HG03521 (cell line): ENCODE measurements at regions not wholly inside any gene's neighbourhood (a gene's known extent, or its start where the extent isn't known, plus 50 kb on each side); places are given as distances from the start of the nearest gene placed in this dataset.

ENCODE experiments used
- ATAC-seq: cut with Tn5 transposase; IDR thresholded peaks from one replicate; pipeline ENCODE4 v1.9.1; 2021; ENCODE audit warnings: mild to moderate bottlenecking, moderate library complexity; ENCODE audit not compliant: unreplicated experiment

GRCh38 chr2:43129676-43130547, 96.5 kb downstream of the ZFP36L2 start:
- ATAC-seq: no peak

- ATAC-seq: no peak
These were observed 97.8 kb downstream of the ZFP36L2 start for GRCh38 chr2:43128559-43128955.

GRCh38 chr2:43127941-43128558, 98.4 kb downstream of the ZFP36L2 start:
- no peak for ATAC-seq

GRCh38 chr2:43127208-43127940, 99.0 kb downstream of the ZFP36L2 start:
- no peak for ATAC-seq

- no peak for ATAC-seq
These were observed 99.6 kb downstream of the ZFP36L2 start for GRCh38 chr2:43126817-43127207.

GRCh38 chr2:43125090-43125998, 101.1 kb downstream of the ZFP36L2 start:
- no peak for ATAC-seq

GRCh38 chr2:43124687-43125057, 101.7 kb downstream of the ZFP36L2 start:
- ATAC-seq: no peak

- ATAC-seq: no peak
These were observed 102.3 kb downstream of the ZFP36L2 start for GRCh38 chr2:43123981-43124686.

GRCh38 chr2:43123486-43123885, 102.9 kb downstream of the ZFP36L2 start:
- ATAC-seq: no peak

GRCh38 chr2:43123028-43123427, 103.4 kb downstream of the ZFP36L2 start:
- no peak for ATAC-seq

- ATAC-seq: no peak
These were observed 104.7 kb downstream of the ZFP36L2 start for GRCh38 chr2:43121580-43122314.

- ATAC-seq: no peak
These were observed 107.1 kb downstream of the ZFP36L2 start for GRCh38 chr2:43119303-43119702.

- no peak for ATAC-seq
These were observed 108.8 kb downstream of the ZFP36L2 start for GRCh38 chr2:43117521-43118143.

GRCh38 chr2:43116988-43117387, 109.4 kb downstream of the ZFP36L2 start:
- no peak for ATAC-seq

- no peak for ATAC-seq
These were observed 110.5 kb downstream of the ZFP36L2 start for GRCh38 chr2:43115881-43116280.

GRCh38 chr2:43114210-43114609, 112.2 kb downstream of the ZFP36L2 start:
- ATAC-seq: no peak

GRCh38 chr2:43111788-43112554, 114.4 kb downstream of the ZFP36L2 start:
- no peak for ATAC-seq

- ATAC-seq: no peak
These were observed 115.9 kb downstream of the ZFP36L2 start for GRCh38 chr2:43110442-43110871.
